ENCODE measurements at regions not wholly inside any gene's neighbourhood (a gene's known extent, or its start where the extent isn't known, plus 50 kb on each side); places are given as distances from the start of the nearest gene placed in this dataset.
"Not testable (repeated sequence)": the region's sequence is repeated elsewhere in the genome, so short reads cannot be mapped to it uniquely, and the experiment has no call there.

- peaks cover 3% of the 10 kb centered on the region; the same call in 1 of the 2 replicates for H3K9me3 ChIP-seq
- H3K4me3 ChIP-seq: no peak overlapping the region
- H3K36me3 ChIP-seq: no peaks in the 10 kb centered on the region
- H3K27me3 ChIP-seq: no peaks in the 10 kb centered on the region
- TF ChIP-seq Cebpa-rat (IDR thresholded peaks at IDR 0.05): no peak
- H3K27ac ChIP-seq: no peak overlapping the region
- no peaks in the 10 kb centered on the region for H4K20me1 ChIP-seq
- no peak overlapping the region for H3K9ac ChIP-seq
- H3K4me2 ChIP-seq: no peak overlapping the region
- no peaks in the 10 kb centered on the region for H3K4me1 ChIP-seq
Observed at GRCh38 chr14:23750357-23750756, 114.2 kb downstream of the DHRS2 start.

- H3K27ac ChIP-seq: no peak overlapping the region
- H4K20me1 ChIP-seq: no peaks in the 10 kb centered on the region
- no peaks in the 10 kb centered on the region for H3K36me3 ChIP-seq
- H3K9me3 ChIP-seq: no peaks in the 10 kb centered on the region
- no peaks in the 10 kb centered on the region for H3K4me1 ChIP-seq
- no peak overlapping the region for H3K4me2 ChIP-seq
- H3K9ac ChIP-seq: no peak overlapping the region
- no peak for TF ChIP-seq Cebpa-rat (IDR thresholded peaks at IDR 0.05)
- no peak overlapping the region for H3K4me3 ChIP-seq
- no peaks in the 10 kb centered on the region for H3K27me3 ChIP-seq
Observed at GRCh38 chr14:23751616-23752015, 115.5 kb downstream of the DHRS2 start.

- H3K27ac ChIP-seq: no peak overlapping the region
- no peak for TF ChIP-seq Cebpa-rat (IDR thresholded peaks at IDR 0.05)
- no peak overlapping the region for H3K4me3 ChIP-seq
- no peaks in the 10 kb centered on the region for H4K20me1 ChIP-seq
- H3K9ac ChIP-seq: no peak overlapping the region
- H3K4me1 ChIP-seq: no peaks in the 10 kb centered on the region
- no peak overlapping the region for H3K4me2 ChIP-seq
- H3K9me3 ChIP-seq: no peaks in the 10 kb centered on the region; the same call in 1 of the 2 replicates
- no peaks in the 10 kb centered on the region for H3K36me3 ChIP-seq
- no peaks in the 10 kb centered on the region for H3K27me3 ChIP-seq
Observed at GRCh38 chr14:23763394-23763793, 127.2 kb downstream of the DHRS2 start.

- no peaks in the 10 kb centered on the region for H3K36me3 ChIP-seq
- H4K20me1 ChIP-seq: no peaks in the 10 kb centered on the region
- H3K4me2 ChIP-seq: no peak overlapping the region
- no peak overlapping the region for H3K4me3 ChIP-seq
- H3K4me1 ChIP-seq: no peaks in the 10 kb centered on the region
- no peak overlapping the region for H3K27ac ChIP-seq
- no peaks in the 10 kb centered on the region for H3K27me3 ChIP-seq
- H3K9ac ChIP-seq: no peak overlapping the region
- no peaks in the 10 kb centered on the region for H3K9me3 ChIP-seq
- no peak for TF ChIP-seq Cebpa-rat (IDR thresholded peaks at IDR 0.05)
Observed at GRCh38 chr14:23766737-23767401, 130.7 kb downstream of the DHRS2 start.

GRCh38 chr14:23769221-23769728 lies 133.1 kb downstream of the DHRS2 start:
- not testable (repeated sequence) for H3K4me2 ChIP-seq, H3K27ac ChIP-seq, H3K4me1 ChIP-seq, H3K27me3 ChIP-seq, H4K20me1 ChIP-seq, H3K36me3 ChIP-seq, H3K9me3 ChIP-seq, H3K4me3 ChIP-seq, H3K9ac ChIP-seq

GRCh38 chr14:23773981-23774380 lies 137.8 kb downstream of the DHRS2 start:
- Histone ChIP-seq H3K4me3 (no peak overlapping the region), H3K36me3 (no peaks in the 10 kb centered on the region), H3K27me3 (no peaks in the 10 kb centered on the region), H4K20me1 (no peaks in the 10 kb centered on the region), H3K4me1 (no peaks in the 10 kb centered on the region), H3K9ac (no peak overlapping the region), H3K4me2 (no peak overlapping the region), H3K27ac (no peak overlapping the region), H3K9me3 (no peaks in the 10 kb centered on the region)
- TF ChIP-seq Cebpa-rat (IDR thresholded peaks at IDR 0.05): no peak

GRCh38 chr14:23776296-23776695 lies 140.1 kb downstream of the DHRS2 start:
- no peaks in the 10 kb centered on the region for H4K20me1 ChIP-seq
- H3K36me3 ChIP-seq: no peaks in the 10 kb centered on the region
- no peak overlapping the region for H3K4me2 ChIP-seq
- H3K27me3 ChIP-seq: no peaks in the 10 kb centered on the region
- no peak overlapping the region for H3K27ac ChIP-seq
- no peak for TF ChIP-seq Cebpa-rat (IDR thresholded peaks at IDR 0.05)
- H3K9ac ChIP-seq: no peak overlapping the region
- H3K4me3 ChIP-seq: no peak overlapping the region
- no peaks in the 10 kb centered on the region for H3K9me3 ChIP-seq
- no peaks in the 10 kb centered on the region for H3K4me1 ChIP-seq

- Histone ChIP-seq H4K20me1 (no peaks in the 10 kb centered on the region), H3K9me3 (peaks cover 3% of the 10 kb centered on the region; the same call in 1 of the 2 replicates), H3K4me1 (no peaks in the 10 kb centered on the region), H3K4me2 (no peak overlapping the region), H3K4me3 (no peak overlapping the region), H3K27me3 (no peaks in the 10 kb centered on the region), H3K36me3 (no peaks in the 10 kb centered on the region), H3K9ac (no peak overlapping the region), H3K27ac (no peak overlapping the region)
- TF ChIP-seq Cebpa-rat (IDR thresholded peaks at IDR 0.05): no peak
Observed at GRCh38 chr14:23785208-23785607, 149.0 kb downstream of the DHRS2 start.

- no peak overlapping the region for H3K9ac ChIP-seq
- peaks cover 10% of the 10 kb centered on the region; the same call in 1 of the 2 replicates for H3K9me3 ChIP-seq
- H3K4me1 ChIP-seq: no peaks in the 10 kb centered on the region
- no peak overlapping the region for H3K27ac ChIP-seq
- no peaks in the 10 kb centered on the region for H3K36me3 ChIP-seq
- H4K20me1 ChIP-seq: no peaks in the 10 kb centered on the region
- TF ChIP-seq Cebpa-rat (IDR thresholded peaks at IDR 0.05): no peak
- H3K4me2 ChIP-seq: no peak overlapping the region
- H3K27me3 ChIP-seq: no peaks in the 10 kb centered on the region
- no peak overlapping the region for H3K4me3 ChIP-seq
Observed at GRCh38 chr14:23787436-23787835, 151.3 kb downstream of the DHRS2 start.

GRCh38 chr14:23789696-23790095 lies 153.5 kb downstream of the DHRS2 start:
- Histone ChIP-seq H3K27me3 (no peaks in the 10 kb centered on the region), H3K9me3 (peaks cover 10% of the 10 kb centered on the region; the same call in 1 of the 2 replicates), H4K20me1 (no peaks in the 10 kb centered on the region), H3K9ac (no peak overlapping the region), H3K4me1 (no peaks in the 10 kb centered on the region), H3K27ac (no peak overlapping the region), H3K4me2 (no peak overlapping the region), H3K36me3 (no peaks in the 10 kb centered on the region), H3K4me3 (no peak overlapping the region)
- TF ChIP-seq Cebpa-rat (IDR thresholded peaks at IDR 0.05): no peak

Data from BLaER1 (cell line).